ENCODE measurements at regions not wholly inside any gene's neighbourhood (a gene's known extent, or its start where the extent isn't known, plus 50 kb on each side); places are given as distances from the start of the nearest gene placed in this dataset.

DNA sequence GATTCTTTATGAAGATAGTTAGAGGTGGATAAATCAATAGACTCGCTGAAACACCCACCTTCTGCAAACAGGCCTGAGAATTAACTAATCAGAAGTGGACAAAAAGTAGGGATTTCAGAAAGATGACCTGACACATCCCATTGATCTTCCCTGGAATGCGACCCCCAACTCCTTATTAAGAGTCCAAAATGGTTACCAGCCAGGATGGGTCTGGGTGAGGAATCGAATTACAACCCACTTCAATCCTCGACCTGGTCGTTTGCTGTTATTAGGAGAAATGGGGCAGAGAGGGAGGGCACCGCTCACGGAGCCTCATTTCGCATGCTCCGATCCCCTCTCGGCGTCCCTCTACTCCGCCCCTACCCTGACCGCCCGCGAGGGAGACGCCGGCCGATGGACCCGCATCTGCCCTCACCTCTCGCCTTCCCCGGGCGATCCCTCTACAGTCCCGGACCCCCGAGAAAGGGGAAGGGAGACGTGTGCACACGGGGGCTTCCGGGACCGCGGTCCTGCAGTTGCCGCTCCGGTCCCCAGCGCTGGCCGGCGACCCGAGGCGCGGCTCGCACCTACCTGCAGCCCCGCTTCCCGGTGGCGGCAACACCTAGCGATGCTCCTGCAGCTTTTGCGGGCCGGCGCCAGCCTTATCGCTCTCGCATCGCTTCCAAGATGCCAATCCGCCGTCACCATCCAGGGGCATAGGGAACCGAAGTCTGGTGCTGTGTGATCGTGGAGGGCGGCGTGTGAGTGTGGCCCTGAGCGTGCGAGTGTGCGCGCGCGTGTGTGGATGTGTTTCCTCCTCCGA, 69.3 kb upstream of the USP15 start:
- Histone ChIP-seq H3K4me3 (ENCODE audit: low read length) (peak overlapping the region; percentile 52), H3K9me3 (ENCODE audit: control insufficient read depth in 1 of 2, insufficient read depth in 1 of 2, low read length in 2 of 2) (no peaks in the 10 kb centered on the region), H3K36me3 (ENCODE audit: insufficient read depth, low read length) (no peaks in the 10 kb centered on the region), H3K27me3 (ENCODE audit: control insufficient read depth in 1 of 2, insufficient read depth in 2 of 2, low read length in 2 of 2) (peaks cover 21 to 42% of the 10 kb centered on the region in 2 experiments), H3K4me1 (ENCODE audit: insufficient read depth, low read length) (peaks cover 22% of the 10 kb centered on the region), H3K27ac (ENCODE audit: low read depth in 1 of 2, low read length in 2 of 2) (no peak overlapping the region)
- H3K27ac Mint-ChIP-seq: no peak overlapping the region
- peak overlapping the region; percentile 82 for H3K4me3 Mint-ChIP-seq
- H3K27me3 Mint-ChIP-seq: peaks cover 58% of the 10 kb centered on the region
- no peak for TF ChIP-seq CTCF (IDR thresholded peaks at IDR 0.05)
- H3K4me1 Mint-ChIP-seq (ENCODE audit: low read depth): peaks cover 24% of the 10 kb centered on the region
- intact Hi-C loops (cut with DNase I, micrococcal nuclease): loop anchor here in 1 of 2 experiments (5.0 kb wide), 2 partner anchors 64 to 184 kb away; no protein-coding TSS in a partner anchor
- ChIA-PET CTCF (no interaction called here), POLR2A (interaction anchor here (1.1 kb wide), 1 partner anchor 14 kb away, joined by 3 read pairs; no protein-coding TSS in a partner anchor)
- H3K9me3 Mint-ChIP-seq: no peaks in the 10 kb centered on the region
- H3K36me3 Mint-ChIP-seq (ENCODE audit: low read depth): no peaks in the 10 kb centered on the region
- no peak for ATAC-seq (ENCODE audit: poor library complexity)
- DNase-seq: peak in 5 of 14 experiments; percentile 1 to 30 (median 11)

DNA sequence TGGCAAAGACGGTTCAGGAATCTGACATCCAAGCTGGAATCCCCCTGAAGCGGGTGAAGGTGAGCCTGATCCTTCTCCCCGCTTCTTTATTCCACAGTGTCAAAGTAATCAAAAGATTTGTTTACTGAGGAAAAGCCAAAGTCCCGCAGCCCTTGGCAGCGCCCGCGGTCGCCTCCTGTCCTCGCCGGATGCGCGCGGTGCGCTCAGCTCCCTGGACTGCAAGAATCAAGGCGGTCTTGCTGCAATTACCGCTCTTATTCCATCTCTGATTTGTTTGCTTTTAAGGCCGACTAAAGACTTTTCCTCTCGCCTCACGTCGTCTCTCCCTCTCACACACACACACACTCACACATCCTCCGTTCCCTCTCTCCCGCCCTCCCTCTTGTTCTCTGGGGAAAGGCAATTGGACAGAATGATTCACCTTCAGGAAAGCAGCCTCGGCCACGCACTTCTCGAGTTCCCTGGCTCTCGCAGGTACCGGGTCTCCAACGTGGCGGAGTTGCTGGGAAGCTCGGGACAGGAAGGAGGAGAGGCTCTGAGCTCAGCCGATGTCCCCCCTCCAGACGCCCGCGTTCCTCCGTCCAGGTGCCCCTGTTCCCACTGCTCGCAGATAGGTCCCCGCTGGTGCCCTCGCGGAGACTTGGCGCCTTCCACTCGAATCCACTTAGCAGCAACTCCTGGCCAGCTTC, 68.6 kb upstream of the USP15 start:
- Mint-ChIP-seq H3K9me3 (no peaks in the 10 kb centered on the region), H3K36me3 (ENCODE audit: low read depth) (no peaks in the 10 kb centered on the region), H3K4me3 (peak overlapping the region; percentile 82), H3K4me1 (ENCODE audit: low read depth) (peaks cover 24% of the 10 kb centered on the region), H3K27me3 (peaks cover 58% of the 10 kb centered on the region), H3K27ac (no peak overlapping the region)
- H3K27ac ChIP-seq (ENCODE audit: low read depth in 1 of 2, low read length in 2 of 2): no peak overlapping the region
- CTCF ChIA-PET: no interaction called here
- peaks cover 22% of the 10 kb centered on the region for H3K4me1 ChIP-seq (ENCODE audit: insufficient read depth, low read length)
- peaks cover 21 to 42% of the 10 kb centered on the region in 2 experiments for H3K27me3 ChIP-seq (ENCODE audit: control insufficient read depth in 1 of 2, insufficient read depth in 2 of 2, low read length in 2 of 2)
- no peaks in the 10 kb centered on the region for H3K36me3 ChIP-seq (ENCODE audit: insufficient read depth, low read length)
- DNase-seq (peak in 7 of 14 experiments; percentile 2 to 42 (median 15)), ATAC-seq (ENCODE audit: poor library complexity) (no peak)
- TF ChIP-seq CTCF (IDR thresholded peaks at IDR 0.05): no peak
- no peaks in the 10 kb centered on the region for H3K9me3 ChIP-seq (ENCODE audit: control insufficient read depth in 1 of 2, insufficient read depth in 1 of 2, low read length in 2 of 2)
- POLR2A ChIA-PET: interaction anchor here (1.1 kb wide), 1 partner anchor 14 kb away, joined by 3 read pairs; no protein-coding TSS in a partner anchor
- H3K4me3 ChIP-seq (ENCODE audit: low read length): peak overlapping the region; percentile 52
- intact Hi-C loops (cut with DNase I, micrococcal nuclease): loop anchor here in 1 of 2 experiments (5.0 kb wide), 2 partner anchors 64 to 184 kb away; no protein-coding TSS in a partner anchor

- H3K4me1 Mint-ChIP-seq (ENCODE audit: low read depth): peaks cover 24% of the 10 kb centered on the region
- H3K4me3 Mint-ChIP-seq: peak overlapping the region; percentile 82
- peak; percentile 93 for ATAC-seq (ENCODE audit: poor library complexity)
- peaks cover 21 to 42% of the 10 kb centered on the region in 2 experiments for H3K27me3 ChIP-seq (ENCODE audit: control insufficient read depth in 1 of 2, insufficient read depth in 2 of 2, low read length in 2 of 2)
- peak in 11 of 14 experiments; percentile 18 to 82 (median 42) for DNase-seq
- H3K9me3 Mint-ChIP-seq: no peaks in the 10 kb centered on the region
- H3K27ac Mint-ChIP-seq: no peak overlapping the region
- peaks cover 22% of the 10 kb centered on the region for H3K4me1 ChIP-seq (ENCODE audit: insufficient read depth, low read length)
- POLR2A ChIA-PET: interaction anchor here (1.1 to 1.8 kb wide), 2 partner anchors 15 to 33 kb away, joined by 3 to 7 read pairs; no protein-coding TSS in a partner anchor
- CTCF ChIA-PET: interaction anchor here (0.7 to 1.4 kb wide), 3 partner anchors 12 to 68 kb away, joined by 3 read pairs; no protein-coding TSS in a partner anchor
- no peak overlapping the region for H3K27ac ChIP-seq (ENCODE audit: low read depth in 1 of 2, low read length in 2 of 2)
- peak overlapping the region; percentile 52 for H3K4me3 ChIP-seq (ENCODE audit: low read length)
- peaks cover 51% of the 10 kb centered on the region for H3K27me3 Mint-ChIP-seq
- H3K36me3 ChIP-seq (ENCODE audit: insufficient read depth, low read length): no peaks in the 10 kb centered on the region
- intact Hi-C loops (cut with DNase I, micrococcal nuclease): loop anchor here in 1 of 2 experiments (5.0 kb wide), 2 partner anchors 65 to 185 kb away; no protein-coding TSS in a partner anchor
- peak; percentile 68 for TF ChIP-seq CTCF (IDR thresholded peaks at IDR 0.05)
- H3K36me3 Mint-ChIP-seq (ENCODE audit: low read depth): no peaks in the 10 kb centered on the region
- H3K9me3 ChIP-seq (ENCODE audit: control insufficient read depth in 1 of 2, insufficient read depth in 1 of 2, low read length in 2 of 2): no peaks in the 10 kb centered on the region
Measured at GRCh38 chr12:62192180-62192902, 67.9 kb upstream of the USP15 start.
